Activated B cell treated with CpG ODN at 0.5 μM for 24 hours (primary cell): ENCODE measurements at regions not wholly inside any gene's neighbourhood (a gene's known extent, or its start where the extent isn't known, plus 50 kb on each side); places are given as distances from the start of the nearest gene placed in this dataset.

Experiments
- ATAC-seq: fragments of 200-7000 bp; cut with Tn5 transposase; one replicate; pipeline ENCODE4 v1.10.0; 2021; ENCODE audit warnings: low read depth, mild to moderate bottlenecking, moderate library complexity
- CTCF ChIA-PET: fragments of 350-600 bp; sonication (Branson Sonifier 250); formaldehyde crosslinking; loops from one replicate; lab custom pipeline; 2021; ENCODE audit warnings: antibody characterized with exemption; lab: Charles Lee
- POLR2A ChIA-PET: fragments of 350-600 bp; sonication (Branson Sonifier 250); formaldehyde crosslinking; loops from one replicate; lab custom pipeline; 2021; ENCODE audit warnings: antibody characterized with exemption; lab: Charles Lee
- DNase-seq: peaks from one replicate; pipeline ENCODE4 v3.0.0; 2022
- H3K27ac Mint-ChIP-seq: one replicate; pipeline ENCODE4 v1.8.0; 2020; ENCODE audit warnings: mixed read lengths
- H3K27me3 Mint-ChIP-seq: one replicate; pipeline ENCODE4 v1.8.0; 2021; ENCODE audit warnings: mixed read lengths
- H3K36me3 Mint-ChIP-seq: one replicate; pipeline ENCODE4 v1.8.0; 2021; ENCODE audit warnings: low read depth, mixed read lengths
- H3K4me1 Mint-ChIP-seq: one replicate; pipeline ENCODE4 v1.8.0; 2021; ENCODE audit warnings: mixed read lengths
- H3K4me3 Mint-ChIP-seq: one replicate; pipeline ENCODE4 v1.8.0; 2020; ENCODE audit warnings: mild to moderate bottlenecking, mixed read lengths
- H3K9me3 Mint-ChIP-seq: one replicate; pipeline ENCODE4 v1.8.0; 2020; ENCODE audit warnings: mixed read lengths
- CTCF ChIP-seq: fragments of 200-600 bp; IDR thresholded peaks from one replicate; pipeline ENCODE4 v1.8.0; 2022; ENCODE audit warnings: antibody characterized with exemption, mild to moderate bottlenecking
- intact Hi-C: fragments of 100-400 bp; cut with micrococcal nuclease; formaldehyde crosslinking; loops from one replicate; pipeline ENCODE4 v1.15.1; 2024

DNA sequence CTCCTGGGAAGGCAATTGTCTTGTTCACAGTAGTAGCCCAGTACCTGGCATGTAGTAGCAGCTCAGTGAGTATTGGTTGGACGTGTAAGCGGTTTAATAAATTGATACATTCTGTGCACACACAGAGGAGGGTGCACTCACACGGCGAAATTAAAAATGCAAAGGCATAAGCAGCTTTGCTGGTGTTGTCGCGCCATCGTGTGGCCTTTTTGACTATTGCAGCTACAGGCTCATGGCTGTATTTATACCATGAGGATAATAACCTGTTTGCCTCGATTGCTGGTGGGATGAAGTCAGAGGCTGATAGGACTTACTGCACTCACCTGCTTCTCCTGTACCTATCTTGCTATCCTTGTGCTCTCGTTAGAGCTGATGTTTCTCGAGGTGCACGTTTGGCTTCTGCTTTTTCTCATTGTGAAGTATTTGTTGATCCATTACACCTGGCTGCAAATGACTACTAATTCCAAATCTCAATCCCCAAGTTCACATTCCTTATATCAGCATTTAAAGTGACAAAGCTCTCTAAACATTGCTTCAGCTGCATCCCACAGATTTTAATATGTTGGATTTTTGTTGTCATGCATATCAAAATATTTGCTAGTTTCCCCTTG is 61.5 kb downstream of the TBXT start:
- Mint-ChIP-seq H3K4me3 (peak overlapping the region; percentile 32), H3K9me3 (peaks cover 15% of the 10 kb centered on the region), H3K27ac (no peak overlapping the region), H3K4me1 (peaks cover 5% of the 10 kb centered on the region), H3K27me3 (peaks cover 13% of the 10 kb centered on the region), H3K36me3 (no peaks in the 10 kb centered on the region)
- ChIA-PET POLR2A (no interaction called here), CTCF (interaction anchor here (0.8 to 2.3 kb wide), 7 partner anchors 8 to 376 kb away, joined by 3 to 10 read pairs (median 3); no protein-coding TSS in a partner anchor)
- ATAC-seq, result peak; percentile 45
- intact Hi-C loops, result loop anchor here (1.0 to 2.0 kb wide), 3 partner anchors 221 to 377 kb away; no protein-coding TSS in a partner anchor
- no peak for TF ChIP-seq CTCF
- DNase-seq, result peak; percentile 26

- no peak for TF ChIP-seq CTCF
- Mint-ChIP-seq H3K36me3 (no peaks in the 10 kb centered on the region), H3K9me3 (peaks cover 19% of the 10 kb centered on the region), H3K4me1 (peaks cover 5% of the 10 kb centered on the region), H3K27ac (no peak overlapping the region), H3K27me3 (peaks cover 16% of the 10 kb centered on the region), H3K4me3 (peak overlapping the region; percentile 32)
- intact Hi-C loops, result loop anchor here (1.0 to 2.0 kb wide), 3 partner anchors 220 to 377 kb away; no protein-coding TSS in a partner anchor
- ATAC-seq (no peak), DNase-seq (no peak)
- ChIA-PET CTCF (interaction anchor here (0.8 to 2.3 kb wide), 6 partner anchors 8 to 376 kb away, joined by 3 to 10 read pairs (median 3); no protein-coding TSS in a partner anchor), POLR2A (no interaction called here)
These were observed 62.1 kb downstream of the TBXT start for GRCh38 chr6:166105341-166106075.

GRCh38 chr6:166104872-166105271 is 62.8 kb downstream of the TBXT start:
- peaks cover 10% of the 10 kb centered on the region for H3K27me3 Mint-ChIP-seq
- intact Hi-C loops, result no loop called here
- ChIA-PET POLR2A (no interaction called here), CTCF (interaction anchor here (2.3 kb wide), 1 partner anchor 220 kb away, joined by 10 read pairs; no protein-coding TSS in a partner anchor)
- H3K9me3 Mint-ChIP-seq, result peaks cover 19% of the 10 kb centered on the region
- H3K4me3 Mint-ChIP-seq, result no peak overlapping the region
- H3K4me1 Mint-ChIP-seq, result peaks cover 5% of the 10 kb centered on the region
- no peak for TF ChIP-seq CTCF
- DNase-seq, result no peak
- no peak for ATAC-seq
- no peak overlapping the region for H3K27ac Mint-ChIP-seq
- no peaks in the 10 kb centered on the region for H3K36me3 Mint-ChIP-seq

GRCh38 chr6:166104107-166104506 is 63.5 kb downstream of the TBXT start:
- DNase-seq (no peak), ATAC-seq (no peak)
- peaks cover 5% of the 10 kb centered on the region for H3K4me1 Mint-ChIP-seq
- peaks cover 9% of the 10 kb centered on the region for H3K27me3 Mint-ChIP-seq
- ChIA-PET POLR2A (no interaction called here), CTCF (interaction anchor here (2.3 kb wide), 1 partner anchor 219 kb away, joined by 10 read pairs; no protein-coding TSS in a partner anchor)
- no peak overlapping the region for H3K4me3 Mint-ChIP-seq
- intact Hi-C loops, result no loop called here
- H3K36me3 Mint-ChIP-seq, result no peaks in the 10 kb centered on the region
- no peak for TF ChIP-seq CTCF
- peaks cover 17% of the 10 kb centered on the region for H3K9me3 Mint-ChIP-seq
- H3K27ac Mint-ChIP-seq, result no peak overlapping the region

- H3K27me3 Mint-ChIP-seq, result peaks cover 22% of the 10 kb centered on the region
- TF ChIP-seq CTCF, result no peak
- H3K9me3 Mint-ChIP-seq, result peaks cover 15% of the 10 kb centered on the region
- DNase-seq (no peak), ATAC-seq (no peak)
- POLR2A ChIA-PET, result no interaction called here
- H3K4me3 Mint-ChIP-seq, result no peak overlapping the region
- H3K4me1 Mint-ChIP-seq, result peaks cover 9% of the 10 kb centered on the region
- intact Hi-C loops, result no loop called here
- CTCF ChIA-PET, result no interaction called here
- H3K36me3 Mint-ChIP-seq, result no peaks in the 10 kb centered on the region
- no peak overlapping the region for H3K27ac Mint-ChIP-seq
These were observed 65.7 kb downstream of the TBXT start for GRCh38 chr6:166101819-166102419.
